ENCODE measurements at regions not wholly inside any gene's neighbourhood (a gene's known extent, or its start where the extent isn't known, plus 50 kb on each side); places are given as distances from the start of the nearest gene placed in this dataset.

DNA sequence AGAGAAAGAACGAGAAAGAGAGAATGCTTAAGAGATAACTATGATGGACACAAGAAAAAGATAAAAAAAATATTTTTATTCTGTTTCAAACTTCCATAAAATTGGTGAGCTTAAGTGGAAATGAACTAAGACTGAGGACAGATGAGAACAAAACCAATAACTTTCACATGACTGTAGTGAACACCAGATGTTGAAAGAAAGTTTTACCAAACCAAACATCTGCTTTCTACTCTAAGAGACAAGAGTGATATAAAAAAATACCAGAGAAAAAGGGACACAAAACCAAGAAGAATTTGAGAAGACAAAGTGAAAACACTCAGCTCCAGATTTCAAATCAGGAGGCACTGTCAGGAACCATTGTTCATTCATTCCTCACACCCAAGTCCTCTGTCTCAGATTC, 147.9 kb downstream of the IMPG2 start:
- DNase-seq (ENCODE audit: low read depth, low spot score) = no peak

DNA sequence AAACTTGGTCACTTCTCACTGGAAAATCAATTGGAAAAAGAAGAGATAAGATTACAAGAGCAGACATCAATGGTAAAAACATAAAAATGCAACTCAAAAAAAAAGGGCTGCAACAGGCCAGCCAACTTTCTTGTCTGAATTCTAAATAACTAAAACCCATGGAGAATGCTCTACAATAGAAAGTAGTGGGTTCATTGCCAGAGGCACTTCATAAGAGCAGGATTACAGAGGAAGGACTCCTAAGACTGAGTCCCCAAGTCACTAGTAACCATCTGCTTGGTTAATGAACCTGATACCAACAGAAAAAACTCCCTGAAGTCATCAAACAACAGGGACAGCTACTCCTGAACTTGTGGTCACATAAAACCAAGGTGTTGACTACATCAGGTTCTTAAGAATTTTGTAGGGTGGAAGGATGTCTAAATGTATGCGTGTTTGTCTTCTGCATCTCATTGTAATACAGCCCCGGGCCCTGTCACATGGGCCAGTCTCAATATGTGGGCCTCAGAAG, 148.6 kb downstream of the IMPG2 start:
- no peak for DNase-seq (ENCODE audit: low read depth, low spot score)

DNA sequence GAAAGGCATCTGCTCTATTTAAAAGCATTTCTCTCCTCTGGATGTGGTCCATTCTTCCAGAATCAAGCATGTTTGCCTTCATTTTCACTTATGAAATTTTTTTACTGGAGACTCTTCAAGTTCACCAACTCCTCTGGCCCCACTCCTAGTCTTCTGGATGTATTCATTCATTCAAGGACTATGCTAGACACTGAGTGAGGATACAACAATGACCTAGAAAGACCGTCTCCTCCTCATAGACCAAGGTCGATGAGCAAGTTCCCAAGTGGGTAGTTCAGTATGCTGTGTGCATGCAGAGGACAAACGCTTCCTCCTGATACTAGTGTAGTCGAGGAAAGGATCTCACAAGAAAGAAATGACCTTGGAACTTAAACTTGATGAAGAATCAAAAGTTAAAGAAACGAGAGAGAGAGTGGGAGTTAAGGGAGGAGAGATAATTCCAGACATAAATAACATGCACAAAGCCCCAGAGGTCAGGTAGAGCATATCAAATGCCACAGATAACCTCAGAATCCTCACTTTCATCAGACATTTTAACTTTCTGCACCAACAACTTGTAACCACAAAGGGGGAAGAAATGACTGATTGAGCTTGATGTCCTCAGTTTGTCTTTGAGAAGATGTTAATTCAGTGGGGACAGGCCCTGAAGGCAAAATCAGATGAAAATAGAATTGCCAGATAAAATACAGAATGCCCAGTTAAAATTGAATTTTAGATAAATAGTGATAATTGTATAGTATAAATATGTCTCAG, 149.4 kb downstream of the IMPG2 start:
- DNase-seq (ENCODE audit: low read depth, low spot score) = no peak

DNA sequence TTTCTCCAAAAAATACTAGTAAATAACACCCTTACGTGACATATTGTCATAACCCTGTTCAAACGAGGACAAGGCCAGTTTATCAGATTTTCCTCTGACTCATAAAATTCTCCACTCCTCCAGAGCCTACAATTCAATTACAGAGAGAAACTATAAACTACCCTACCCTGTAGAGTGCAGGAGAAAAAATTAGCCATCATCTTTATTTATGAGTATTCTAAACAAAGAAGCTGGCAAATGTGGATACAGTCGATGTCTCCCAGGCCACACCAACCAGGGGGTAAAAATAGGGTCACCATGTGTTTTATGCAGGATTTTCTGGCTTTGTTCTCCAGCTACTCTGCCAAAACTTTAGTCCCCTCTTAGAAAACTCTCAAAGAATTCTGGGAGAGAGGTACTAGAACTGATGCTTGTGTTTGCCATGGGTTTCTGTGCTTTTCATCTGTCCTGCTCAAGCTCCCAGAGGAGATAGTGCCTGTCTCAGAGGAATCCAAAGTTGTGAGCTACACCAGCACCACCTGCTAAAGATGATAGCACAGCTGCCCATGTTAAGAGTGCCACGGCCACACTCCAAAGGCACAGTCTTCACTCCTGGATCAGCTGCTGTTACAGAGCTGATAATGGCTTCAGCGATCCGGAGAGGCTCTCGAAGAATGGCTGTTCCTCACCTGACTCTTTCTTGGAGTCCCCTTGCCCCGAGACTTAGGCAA, 150.2 kb downstream of the IMPG2 start:
- DNase-seq (ENCODE audit: low read depth, low spot score) = no peak

DNA sequence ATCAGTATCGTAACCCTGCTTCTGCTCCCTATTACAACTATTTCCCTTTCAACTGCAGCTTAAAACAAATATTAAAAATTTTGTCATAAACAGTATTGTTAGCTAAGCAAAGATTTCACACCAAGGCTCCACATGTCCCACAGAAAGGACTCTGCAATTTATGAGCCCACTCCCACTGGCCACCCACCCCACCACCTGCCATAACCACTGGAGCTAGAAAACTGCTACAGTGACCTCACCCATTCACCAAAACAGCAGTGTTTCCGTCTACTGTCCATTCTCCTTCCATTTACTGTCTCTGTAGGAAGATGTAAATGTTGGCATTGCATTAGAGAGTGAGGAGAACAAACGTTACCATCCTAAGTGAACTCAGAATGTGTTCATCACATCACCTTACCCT, 150.9 kb downstream of the IMPG2 start:
- no peak for DNase-seq (ENCODE audit: low read depth, low spot score)

DNA sequence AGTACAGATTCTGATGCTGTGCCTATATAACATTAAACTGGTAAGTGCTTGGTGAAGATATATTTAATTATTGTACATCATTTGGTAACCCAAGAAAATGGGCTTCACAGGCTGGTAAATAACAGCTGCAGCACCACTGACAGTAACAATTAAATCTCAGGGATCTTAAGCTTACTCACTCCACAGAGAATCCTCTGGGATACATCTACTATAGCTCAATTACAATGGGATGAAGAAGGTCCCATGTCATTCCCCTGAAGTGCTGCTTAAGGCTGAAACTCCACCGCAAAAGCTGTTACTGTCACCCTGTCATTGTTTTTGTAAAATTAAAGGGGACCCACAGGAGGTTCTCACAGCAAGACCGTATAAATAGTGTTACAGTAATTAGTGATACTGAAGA, 153.0 kb downstream of the IMPG2 start:
- no peak for DNase-seq (ENCODE audit: low read depth, low spot score)

DNA sequence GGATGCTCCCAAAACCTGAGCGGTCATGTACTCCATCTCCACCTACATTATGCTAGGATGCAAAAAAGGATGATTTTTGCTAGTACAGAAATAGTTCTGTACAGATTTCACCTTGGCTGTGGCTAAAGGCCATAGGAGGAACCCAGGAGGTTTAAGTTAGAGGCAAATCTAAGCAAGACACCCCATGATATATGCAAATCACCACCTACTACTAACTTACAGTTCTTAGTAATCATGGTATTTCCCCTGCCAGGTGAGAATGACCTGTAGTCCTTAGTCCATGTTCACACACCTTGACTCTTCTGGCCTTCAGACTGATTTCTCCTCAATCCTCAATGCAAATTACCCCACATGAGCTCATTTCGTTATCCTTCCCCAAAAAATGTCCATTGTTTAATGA, 154.2 kb downstream of the IMPG2 start:
- DNase-seq (ENCODE audit: low read depth, low spot score) = no peak

DNA sequence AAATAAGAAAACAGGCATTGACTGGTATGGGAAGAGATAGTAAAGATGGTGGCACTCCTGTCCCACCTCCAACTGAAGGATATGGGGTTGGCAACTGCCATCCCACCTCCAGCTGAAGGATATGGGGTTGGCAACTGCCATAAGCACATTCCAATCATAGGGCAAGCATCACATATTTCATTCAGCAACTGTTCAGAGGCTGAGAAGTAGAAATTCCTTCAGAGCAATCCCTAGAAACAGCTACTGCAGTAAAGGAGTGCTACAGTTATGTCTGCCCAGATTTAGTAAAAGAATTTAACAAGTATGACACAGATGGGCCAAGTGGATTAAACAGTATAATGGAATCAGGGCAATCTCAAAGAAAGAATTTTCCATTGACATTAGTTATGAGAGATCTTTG, 156.8 kb downstream of the IMPG2 start:
- DNase-seq (ENCODE audit: low read depth, low spot score) = no peak

DNA sequence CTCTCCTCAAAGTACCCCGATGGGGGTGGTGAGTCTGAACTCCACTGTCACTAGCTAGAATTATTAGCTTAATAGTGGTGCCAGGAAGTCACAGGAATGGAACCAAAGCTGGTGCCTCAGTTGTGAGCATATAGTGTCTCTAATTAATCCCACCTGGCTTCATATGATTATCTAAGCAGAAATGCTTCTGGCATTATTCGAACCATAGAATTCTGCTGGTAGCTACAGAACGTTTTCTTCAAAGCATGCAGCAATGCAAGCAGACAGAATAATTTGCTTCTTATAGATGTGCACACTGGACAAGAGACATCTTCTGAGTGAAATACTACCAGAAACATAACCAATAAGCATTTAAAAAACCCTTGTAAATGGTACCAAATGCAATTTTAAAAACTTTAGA, 160.9 kb downstream of the IMPG2 start:
- no peak for DNase-seq (ENCODE audit: low read depth, low spot score)

DNA sequence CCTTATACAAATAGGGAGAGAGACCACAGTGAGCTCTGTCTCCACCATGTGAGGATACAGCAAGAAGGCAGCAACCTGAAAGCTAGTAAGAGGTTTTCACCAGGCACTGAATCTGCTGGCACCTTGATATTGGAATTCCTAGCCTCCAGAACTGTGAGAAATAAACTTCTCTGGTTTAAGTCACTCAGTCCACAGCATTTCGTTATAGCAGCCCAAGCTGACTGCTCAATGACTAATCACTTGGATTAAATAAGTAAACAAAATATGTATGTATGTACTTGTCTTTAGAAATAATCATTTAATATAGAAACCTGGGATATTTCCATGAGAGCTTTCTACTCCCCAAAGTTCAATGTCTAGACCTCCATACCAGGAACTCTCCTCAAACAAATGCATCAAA, 162.0 kb downstream of the IMPG2 start:
- DNase-seq (ENCODE audit: low read depth, low spot score) = no peak

DNA sequence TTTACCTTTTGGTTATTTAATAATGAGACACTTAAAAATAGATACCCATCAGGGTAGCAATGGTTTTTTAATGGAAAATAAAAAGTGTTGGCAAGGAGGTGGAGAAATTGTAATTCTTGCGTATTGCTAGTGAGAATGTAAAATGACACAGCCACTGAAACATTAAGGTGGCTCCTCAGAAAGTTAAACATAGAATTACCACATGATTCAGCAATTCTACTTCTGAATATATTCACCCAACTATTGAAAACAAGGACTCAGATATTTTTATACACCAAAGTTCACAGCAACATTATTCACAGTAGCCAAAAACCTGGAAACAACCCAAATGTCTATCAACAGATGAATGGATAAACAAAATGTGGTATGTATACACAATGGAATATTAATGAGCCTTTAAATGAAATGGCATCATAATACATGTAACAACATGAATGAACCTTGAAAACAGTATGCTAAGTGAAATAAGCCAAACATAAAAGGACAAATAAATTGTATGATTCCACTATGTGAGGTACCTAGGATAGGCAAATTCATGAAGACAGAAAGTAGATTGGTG, 163.5 kb downstream of the IMPG2 start:
- no peak for DNase-seq (ENCODE audit: low read depth, low spot score)

DNA sequence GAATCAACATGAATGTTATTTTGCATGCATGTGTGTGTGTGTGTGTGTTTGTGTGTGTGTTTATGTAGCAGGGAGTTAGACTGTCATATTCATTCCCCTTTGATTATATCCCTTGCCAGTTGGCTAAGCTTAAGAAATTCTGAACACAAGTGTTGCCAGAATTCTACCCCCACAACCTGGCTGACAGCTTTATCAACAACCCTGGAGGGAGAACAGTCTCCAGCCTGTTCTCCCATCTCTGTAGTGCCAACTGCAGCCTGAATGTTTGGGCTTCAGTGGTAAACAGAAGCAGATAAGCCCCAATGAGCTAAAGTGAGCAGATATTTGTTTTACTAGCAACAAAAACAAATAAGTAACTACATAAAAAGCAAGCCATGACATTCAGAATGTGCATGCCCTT, 162.6 kb upstream of the ABI3BP start:
- DNase-seq (ENCODE audit: low read depth, low spot score) = no peak

DNA sequence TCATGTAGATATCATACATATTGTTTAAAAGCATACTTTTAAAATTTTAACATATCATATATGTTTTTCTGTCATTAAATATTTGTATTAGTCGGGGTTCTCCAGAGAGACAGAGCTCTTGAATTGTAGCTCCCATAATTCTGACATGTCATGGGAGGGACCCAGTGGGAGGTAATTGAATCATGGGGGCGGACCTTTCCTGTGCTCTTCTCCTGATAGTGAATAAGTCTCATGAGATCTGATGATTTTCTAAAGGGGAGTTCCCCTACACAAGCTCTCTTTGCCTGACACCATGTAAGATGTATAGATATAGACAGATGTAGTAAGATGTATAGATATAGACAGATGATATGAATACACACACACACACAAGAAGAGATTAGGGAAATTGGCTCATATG, 161.2 kb upstream of the ABI3BP start:
- DNase-seq (ENCODE audit: low read depth, low spot score) = no peak

DNA sequence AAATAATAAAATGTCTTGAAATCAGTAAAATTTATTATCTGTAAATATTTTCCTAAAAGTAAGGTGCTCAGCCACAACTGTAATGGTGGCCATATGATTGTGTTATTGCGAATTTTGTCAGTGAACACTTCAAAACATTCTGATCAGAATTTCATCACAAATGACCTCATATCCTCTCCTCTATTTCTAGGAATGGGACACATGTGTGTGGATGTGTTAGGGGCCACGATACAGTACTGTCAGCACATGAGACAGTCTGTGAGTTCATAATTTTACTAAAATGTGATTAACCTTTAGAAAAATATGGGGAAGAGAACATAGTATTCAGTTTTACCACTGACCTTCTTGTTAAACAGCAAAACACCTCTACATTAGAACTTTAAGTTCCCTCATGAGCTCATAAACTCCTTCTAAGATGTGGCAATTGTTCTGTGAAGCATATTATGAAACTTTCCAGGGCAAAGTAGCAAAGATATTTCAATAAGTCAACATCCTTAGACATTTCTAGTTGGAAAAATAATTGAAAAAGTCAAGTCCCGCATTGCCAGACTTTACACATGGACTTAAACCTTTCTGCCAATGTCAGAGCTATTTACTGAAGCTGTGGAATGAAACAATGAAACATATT, 158.2 kb upstream of the ABI3BP start:
- DNase-seq (ENCODE audit: low read depth, low spot score) = no peak

DNA sequence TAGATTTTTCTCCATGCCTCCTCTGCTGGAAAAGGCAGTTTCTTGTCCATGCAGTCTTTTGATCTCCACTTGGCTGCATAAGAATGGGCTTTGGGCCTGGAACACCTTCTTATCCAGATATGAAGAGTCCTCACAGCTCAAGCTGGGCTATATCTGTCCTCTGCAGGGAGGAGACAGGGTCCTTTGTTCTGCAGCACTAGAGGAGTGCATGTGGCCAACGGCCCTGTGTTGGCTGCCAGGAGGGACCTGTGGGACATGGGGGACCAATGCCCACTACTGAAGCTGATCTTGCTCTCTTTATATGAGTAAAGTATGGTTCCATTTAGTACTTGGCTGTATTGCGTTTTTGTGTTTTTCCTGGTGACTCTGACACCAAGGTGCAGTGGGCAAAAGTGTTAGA, 157.3 kb upstream of the ABI3BP start:
- no peak for DNase-seq (ENCODE audit: low read depth, low spot score)

DNA sequence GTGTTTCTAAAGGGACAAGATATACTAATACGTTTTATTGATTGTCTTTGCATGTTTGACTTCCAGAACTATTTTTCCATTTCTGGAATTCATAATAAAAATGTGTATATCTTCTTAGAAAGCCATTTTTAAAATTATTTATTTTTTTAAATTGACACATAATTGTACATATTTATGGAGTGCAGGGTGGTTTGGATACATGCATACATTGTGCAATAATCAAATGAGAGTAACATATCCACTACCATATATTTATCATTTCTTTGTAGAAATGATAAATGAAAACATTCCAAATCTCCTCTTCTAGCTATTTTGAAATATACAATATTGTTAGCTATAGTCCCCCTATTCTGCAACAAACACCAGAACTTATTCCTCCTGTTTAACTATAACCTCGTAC, 156.5 kb upstream of the ABI3BP start:
- DNase-seq (ENCODE audit: low read depth, low spot score) = no peak

DNA sequence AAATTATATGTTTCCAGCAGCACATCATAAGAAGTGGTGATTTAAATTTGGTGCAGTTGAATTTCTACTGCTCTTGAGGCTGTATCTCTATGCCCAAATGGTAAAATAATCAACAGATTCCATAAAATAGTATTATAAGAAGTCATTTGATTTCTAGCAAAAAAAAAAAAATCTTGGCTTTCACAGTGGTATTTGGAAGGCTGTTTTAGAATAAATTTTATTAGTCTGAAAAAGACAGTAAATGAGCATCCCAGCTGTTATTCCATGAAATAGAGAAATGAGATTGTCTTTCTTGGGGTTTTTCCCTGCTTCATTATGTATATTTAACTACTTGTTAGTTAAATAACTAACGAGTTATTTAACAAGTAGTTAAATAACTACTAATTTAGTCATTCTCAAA, 156.0 kb upstream of the ABI3BP start:
- DNase-seq (ENCODE audit: low read depth, low spot score) = no peak

DNA sequence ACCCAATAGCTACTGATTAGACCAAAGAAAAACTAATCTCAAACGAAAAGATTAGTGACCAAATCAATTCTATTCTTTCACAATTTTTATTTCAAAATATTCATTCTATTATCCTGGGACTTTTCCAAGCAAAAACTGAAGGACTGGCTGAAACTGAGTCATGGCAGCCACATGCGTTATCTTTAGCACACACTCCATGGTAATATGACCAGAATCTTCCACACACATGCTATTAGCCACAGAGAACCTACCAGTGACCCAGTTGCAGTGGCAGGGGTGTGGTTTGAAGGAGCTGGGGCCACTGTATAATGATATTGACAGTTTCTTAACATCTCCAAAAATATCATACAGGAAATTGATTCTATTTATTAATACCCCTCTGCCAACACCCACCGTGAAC, 154.8 kb upstream of the ABI3BP start:
- no peak for DNase-seq (ENCODE audit: low read depth, low spot score)

DNA sequence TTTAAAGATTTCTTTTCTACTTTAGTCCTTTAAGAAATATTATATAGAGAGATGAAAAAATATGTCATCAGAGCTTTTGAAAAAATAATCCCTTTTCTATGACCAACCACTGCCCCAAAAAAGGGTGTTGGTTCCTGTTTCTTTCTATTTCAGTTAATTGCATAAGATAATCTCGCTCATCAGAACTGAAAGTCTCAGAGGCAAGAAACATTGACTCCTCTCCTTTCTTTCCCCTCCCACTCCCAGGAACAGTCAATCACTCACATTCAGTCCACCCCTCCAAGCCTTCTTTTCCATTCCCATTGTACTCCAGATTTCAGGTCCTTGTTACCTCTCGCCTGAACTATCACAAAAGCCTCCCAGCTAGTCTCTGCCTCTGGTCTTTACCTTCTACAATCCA, 153.7 kb upstream of the ABI3BP start:
- no peak for DNase-seq (ENCODE audit: low read depth, low spot score)

DNA sequence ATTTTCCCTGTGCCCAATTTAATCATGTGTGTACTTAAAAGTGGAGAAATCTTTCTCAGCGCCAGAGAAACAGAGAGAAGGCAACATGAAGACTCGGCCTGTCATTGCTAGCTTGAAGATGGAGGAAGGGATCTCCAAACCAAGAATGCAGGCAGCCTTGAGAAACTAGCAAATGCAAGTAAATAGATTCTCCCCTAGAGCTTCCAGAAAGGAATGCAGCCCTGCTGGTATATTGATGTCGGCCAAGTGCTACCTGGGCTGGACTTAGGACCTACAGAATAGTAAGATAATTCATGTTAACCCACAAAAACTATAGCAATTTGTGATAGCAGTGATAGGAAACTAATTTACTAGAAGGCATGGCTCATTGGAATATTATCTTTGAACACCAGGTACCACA, 150.9 kb upstream of the ABI3BP start:
- DNase-seq (ENCODE audit: low read depth, low spot score) = no peak

DNA sequence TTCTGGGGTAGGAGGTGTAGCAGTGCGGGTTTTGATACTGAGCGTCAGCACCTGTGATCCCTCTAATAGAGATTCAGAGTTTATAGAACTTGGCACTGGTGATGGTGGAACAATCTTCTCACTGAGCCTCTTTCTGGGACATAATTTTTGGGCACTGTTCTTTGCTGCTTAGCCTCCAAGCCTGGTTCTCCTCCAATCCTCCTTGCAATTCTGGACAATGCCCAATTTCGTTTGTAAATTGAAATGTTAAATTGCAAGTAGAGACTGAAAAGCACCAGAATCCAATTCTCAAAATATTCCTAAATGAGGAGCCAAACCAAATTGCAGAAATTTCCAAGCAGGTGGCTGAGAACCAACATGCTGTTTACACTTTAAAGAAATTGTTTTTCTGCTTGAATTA, 149.8 kb upstream of the ABI3BP start:
- DNase-seq (ENCODE audit: low read depth, low spot score) = no peak

DNA sequence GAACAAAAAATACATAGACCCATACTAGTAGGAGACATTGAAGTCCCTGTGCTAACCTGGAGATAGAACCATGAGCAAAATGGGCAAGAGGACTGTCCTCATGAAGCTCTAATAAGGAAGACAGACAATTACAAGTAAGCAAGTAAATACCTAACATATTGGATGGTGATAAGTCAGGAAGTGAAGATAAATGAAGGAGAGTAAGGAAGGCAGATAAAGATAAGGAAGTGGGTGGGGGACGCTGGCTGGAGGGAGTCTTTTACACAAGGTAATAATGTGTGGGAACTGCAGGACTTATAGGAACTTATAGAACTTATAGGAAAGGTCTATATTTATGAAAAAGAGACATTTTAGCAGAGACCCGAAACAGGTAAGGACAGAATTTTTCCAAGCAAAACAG, 148.9 kb upstream of the ABI3BP start:
- DNase-seq (ENCODE audit: low read depth, low spot score) = no peak

DNA sequence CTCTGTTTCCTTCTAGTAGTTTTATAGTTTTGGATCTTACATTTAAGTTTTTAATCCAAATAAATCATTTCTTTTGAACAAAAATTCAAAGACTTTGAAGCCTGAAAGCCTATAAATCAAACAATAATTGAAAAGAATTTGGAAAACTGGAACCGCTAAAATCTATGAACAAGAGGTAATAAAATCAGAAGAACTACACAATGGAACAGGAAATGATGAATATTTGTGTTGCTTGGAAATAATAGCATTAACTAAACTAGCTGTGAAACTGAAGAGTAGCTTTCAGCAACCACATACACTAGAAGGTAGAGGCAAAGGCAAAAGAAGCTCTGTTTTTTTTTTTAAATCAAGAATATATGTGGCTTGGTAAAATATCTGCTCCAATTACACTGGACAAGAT, 147.9 kb upstream of the ABI3BP start:
- DNase-seq (ENCODE audit: low read depth, low spot score) = no peak
